H1 (cell line): ENCODE measurements at regions not wholly inside any gene's neighbourhood (a gene's known extent, or its start where the extent isn't known, plus 50 kb on each side); places are given as distances from the start of the nearest gene placed in this dataset.

ENCODE experiments used
- NRF1 ChIP-seq: IDR thresholded peaks from 2 replicates; pipeline ENCODE4 v1.6.1; 2011; ENCODE audit warnings: mild to moderate bottlenecking, low read depth, low read length, improper control_type of control experiment
- PHF8 ChIP-seq: fragments of 200-600 bp; sonication (generic); conservative IDR thresholded peaks from 2 replicates; pipeline ENCODE4 v1.7.1; 2012; ENCODE audit warnings: low read depth, mild to moderate bottlenecking, inconsistent platforms, low read length, moderate library complexity
- RBBP5 ChIP-seq: IDR thresholded peaks from 2 replicates; pipeline ENCODE4 v1.7.1; 2012; ENCODE audit warnings: low read depth, mild to moderate bottlenecking, inconsistent platforms, low read length, moderate library complexity, borderline replicate concordance
- SP2 ChIP-seq: IDR thresholded peaks from 2 replicates; pipeline ENCODE4 v1.6.1; 2012; ENCODE audit warnings: mild to moderate bottlenecking, low read length, inconsistent platforms

DNA sequence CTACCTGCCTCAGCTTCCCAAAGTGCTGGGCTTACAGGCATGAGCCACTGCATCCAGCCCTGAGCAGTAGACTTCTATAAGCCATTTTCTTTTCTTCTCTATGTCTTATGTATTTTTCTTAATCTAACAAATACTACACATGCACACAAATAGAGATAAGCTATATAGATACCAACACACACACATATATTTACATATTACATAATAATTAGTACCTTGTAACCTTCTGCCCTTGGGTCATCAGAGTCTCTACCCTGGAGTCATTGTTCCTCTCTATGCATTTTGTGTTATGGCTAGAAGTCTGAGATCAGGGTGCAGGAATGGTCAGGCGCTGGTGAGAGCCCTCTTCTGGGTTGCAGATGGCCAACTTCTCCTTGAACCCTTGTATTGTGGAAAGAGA is 154.0 kb upstream of the PTPRG start (continued):
- TF ChIP-seq PHF8 (no peak), NRF1 (no peak), SP2 (no peak), RBBP5 (no peak)
